M059J (cell line): ENCODE measurements at regions not wholly inside any gene's neighbourhood (a gene's known extent, or its start where the extent isn't known, plus 50 kb on each side); places are given as distances from the start of the nearest gene placed in this dataset.

ENCODE experiments used
- DNase-seq: peaks from one replicate; pipeline ENCODE4 v3.0.0-alpha.2; 2012; ENCODE audit warnings: low read depth

DNA sequence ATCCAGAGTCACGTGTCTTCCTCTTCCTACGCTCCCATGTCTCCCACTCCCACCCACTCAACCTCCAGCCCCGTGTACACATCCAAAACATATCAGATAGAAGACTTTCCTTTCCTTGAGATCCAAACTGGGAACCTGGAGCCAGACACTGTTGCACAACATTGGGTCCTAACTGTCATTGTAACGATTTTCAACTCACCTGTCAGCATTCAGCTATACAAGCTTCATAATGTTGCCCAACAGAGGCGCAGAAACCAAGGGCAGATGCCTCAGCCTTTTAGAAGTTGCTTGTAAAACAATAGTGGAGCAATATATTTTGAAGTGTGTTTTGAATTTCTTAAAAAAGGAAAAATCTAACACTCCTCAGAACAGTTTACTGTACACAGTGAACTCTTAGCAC is 84.9 kb upstream of the GLIS3 start:
- no peak for DNase-seq

GRCh38 chr9:4382722-4383317 is 83.0 kb upstream of the GLIS3 start:
- DNase-seq = peak; percentile 41

GRCh38 chr9:4381744-4382143 is 81.9 kb upstream of the GLIS3 start:
- DNase-seq = no peak

- DNase-seq = no peak
These were observed 80.5 kb upstream of the GLIS3 start for GRCh38 chr9:4380406-4380805.

DNA sequence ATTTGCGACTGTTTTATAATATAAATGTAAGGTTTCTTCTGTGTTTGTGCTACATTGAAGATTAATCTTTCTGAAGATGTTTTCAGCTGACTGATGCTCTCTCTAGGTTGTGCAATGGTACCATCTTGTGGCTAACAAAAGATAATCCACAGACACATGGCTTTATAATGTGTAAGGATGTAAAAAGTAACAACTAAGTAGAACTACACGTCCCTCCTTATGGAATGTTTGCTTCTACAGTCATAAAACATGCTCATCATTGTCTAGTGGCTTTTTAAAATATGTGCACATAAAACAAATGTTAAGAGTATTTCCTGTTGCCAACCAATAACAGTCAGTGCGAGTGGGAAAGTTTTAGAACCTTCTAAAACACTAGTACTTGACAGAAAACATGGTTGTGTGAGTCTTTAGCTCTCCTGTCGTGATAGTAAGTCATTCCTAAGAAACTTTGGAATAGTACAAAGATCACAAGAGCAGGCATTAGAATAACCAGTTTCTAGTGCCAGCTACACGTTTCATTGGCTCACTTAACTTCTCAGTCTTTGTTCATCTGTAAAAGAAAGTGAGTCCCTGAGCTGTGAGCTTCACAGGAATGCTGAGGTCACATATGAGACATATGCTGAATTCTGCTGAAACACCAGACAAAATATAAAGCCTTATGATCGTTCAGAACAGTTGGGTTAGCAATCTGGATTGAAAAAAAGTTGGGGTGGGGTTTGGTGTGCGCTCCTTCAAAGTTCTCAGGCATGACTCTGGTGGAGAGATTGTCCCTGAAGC is 75.7 kb upstream of the GLIS3 start:
- DNase-seq = peak; percentile 65

- DNase-seq = peak; percentile 95
These were observed 71.2 kb upstream of the GLIS3 start for GRCh38 chr9:4371108-4371507.

DNA sequence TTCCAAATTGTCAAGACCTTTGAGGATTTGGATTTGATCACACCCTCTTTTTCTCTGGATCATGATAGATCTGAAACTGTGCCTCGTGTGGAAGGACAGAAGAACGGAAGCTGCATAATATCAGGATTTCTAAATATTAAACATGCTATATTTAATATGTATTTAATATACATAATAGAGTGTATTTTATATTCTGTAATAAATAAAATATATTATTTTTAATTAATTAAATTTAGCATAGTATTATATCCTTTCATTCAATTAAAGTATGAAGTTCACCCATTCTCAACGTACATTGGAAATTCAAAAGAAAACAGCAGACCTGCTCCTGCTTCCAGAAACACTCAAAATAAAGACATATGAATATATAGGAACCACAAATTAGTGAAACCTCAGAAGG is 70.6 kb upstream of the GLIS3 start:
- DNase-seq = no peak

- peak; percentile 77 for DNase-seq
These were observed 66.9 kb upstream of the GLIS3 start for GRCh38 chr9:4366591-4367330.

GRCh38 chr9:4365055-4365454 is 65.2 kb upstream of the GLIS3 start:
- DNase-seq = no peak

- no peak for DNase-seq
These were observed 62.4 kb upstream of the GLIS3 start for GRCh38 chr9:4362281-4362680.

GRCh38 chr9:4359016-4359415 is 59.1 kb upstream of the GLIS3 start:
- no peak for DNase-seq

DNA sequence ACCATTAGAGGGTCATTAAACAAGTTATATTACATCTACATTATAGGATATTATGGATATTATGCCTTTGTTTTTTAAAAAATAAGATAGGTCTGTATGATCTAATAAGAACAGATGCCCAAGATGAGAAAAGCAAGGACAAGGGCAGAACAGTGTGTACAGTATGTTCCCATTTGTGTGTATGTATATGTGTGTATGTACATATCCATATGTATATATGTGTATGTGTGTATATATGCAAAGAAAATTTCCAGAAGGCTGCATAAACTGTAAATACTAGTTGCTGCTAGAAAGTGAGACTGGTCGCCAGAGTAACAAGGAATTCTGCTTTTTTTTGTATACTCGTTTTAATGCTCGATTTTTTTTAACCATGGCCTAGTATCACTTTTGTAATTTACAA is 58.1 kb upstream of the GLIS3 start:
- DNase-seq = no peak

DNA sequence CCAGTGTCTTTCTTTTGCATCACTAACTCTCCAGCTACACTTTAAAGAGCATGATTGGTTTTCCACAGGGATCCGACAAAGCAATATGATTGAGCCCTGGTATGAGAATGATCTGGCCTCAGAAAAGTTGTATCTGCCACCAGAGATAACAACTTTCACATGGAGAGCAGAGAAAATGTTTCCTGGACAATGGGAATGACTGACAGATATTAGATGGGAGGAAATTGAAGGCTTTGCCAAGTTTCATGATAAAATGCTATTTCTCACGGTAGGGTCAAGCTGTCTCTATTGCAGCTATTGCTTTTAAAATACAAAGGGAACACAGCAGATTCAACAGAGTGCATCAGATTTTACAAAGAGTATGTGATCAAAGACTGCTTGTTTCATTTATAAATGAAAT is 56.4 kb upstream of the GLIS3 start:
- no peak for DNase-seq

- DNase-seq = peak; percentile 24
These were observed 53.4 kb upstream of the GLIS3 start for GRCh38 chr9:4353236-4353635.

DNA sequence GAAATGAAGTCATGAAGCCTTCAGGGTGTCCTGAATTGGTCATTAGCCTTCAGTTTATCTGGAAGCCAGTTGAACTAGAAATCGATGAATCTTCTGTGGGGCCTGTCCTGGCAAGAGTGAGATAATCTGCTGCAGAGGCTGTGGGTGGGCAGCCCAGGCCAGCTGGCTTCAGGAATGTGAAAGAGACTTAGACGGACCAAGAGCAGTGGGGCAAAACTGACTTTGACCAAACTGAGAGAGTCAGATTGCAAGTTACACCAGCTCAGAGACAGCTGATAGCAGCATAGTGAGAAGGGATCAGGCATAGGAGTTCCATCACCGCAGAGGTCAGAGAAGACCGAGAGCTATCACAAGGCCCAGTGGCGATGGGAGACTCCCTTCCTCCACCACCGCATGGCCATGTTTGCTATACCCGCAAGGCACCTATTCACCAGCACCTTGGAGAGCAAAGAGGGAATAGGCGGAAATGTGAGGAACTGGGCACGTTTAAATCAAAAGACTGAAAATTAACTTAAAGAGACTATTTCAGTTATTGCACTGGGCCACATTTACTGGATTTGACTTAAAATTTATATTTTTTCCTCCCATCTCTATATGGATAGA is 50.0 kb upstream of the GLIS3 start:
- no peak for DNase-seq
